Fibroblast of upper back skin (primary cell): ENCODE measurements at regions not wholly inside any gene's neighbourhood (a gene's known extent, or its start where the extent isn't known, plus 50 kb on each side); places are given as distances from the start of the nearest gene placed in this dataset.
"Not testable (repeated sequence)": the region's sequence is repeated elsewhere in the genome, so short reads cannot be mapped to it uniquely, and the experiment has no call there.

Experiments used
- DNase-seq: peaks from one replicate; pipeline ENCODE4 v3.0.0-alpha.2; 2013

- no peak for DNase-seq
Measured at GRCh38 chr5:122602700-122603099, 172.2 kb upstream of the SNX2 start.

DNA sequence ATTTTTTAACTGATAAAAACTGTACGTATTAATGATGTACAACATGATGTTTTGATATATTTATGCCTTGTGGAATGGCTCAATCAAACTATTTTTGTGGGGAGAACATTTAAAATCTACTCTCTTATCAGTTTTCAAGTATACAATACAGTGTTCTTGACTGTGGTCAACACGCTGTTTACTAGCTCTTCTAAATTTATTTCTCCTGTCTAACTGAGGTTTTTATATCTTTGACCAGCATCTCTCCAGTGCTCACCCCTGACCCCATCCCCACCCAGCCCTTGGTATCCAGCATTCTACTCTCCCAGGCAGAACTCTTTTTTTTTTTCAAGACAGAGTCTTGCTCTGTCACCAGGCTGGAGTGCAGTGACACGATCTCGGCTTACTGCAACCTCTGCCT lies 169.6 kb upstream of the SNX2 start:
- DNase-seq: no peak

DNA sequence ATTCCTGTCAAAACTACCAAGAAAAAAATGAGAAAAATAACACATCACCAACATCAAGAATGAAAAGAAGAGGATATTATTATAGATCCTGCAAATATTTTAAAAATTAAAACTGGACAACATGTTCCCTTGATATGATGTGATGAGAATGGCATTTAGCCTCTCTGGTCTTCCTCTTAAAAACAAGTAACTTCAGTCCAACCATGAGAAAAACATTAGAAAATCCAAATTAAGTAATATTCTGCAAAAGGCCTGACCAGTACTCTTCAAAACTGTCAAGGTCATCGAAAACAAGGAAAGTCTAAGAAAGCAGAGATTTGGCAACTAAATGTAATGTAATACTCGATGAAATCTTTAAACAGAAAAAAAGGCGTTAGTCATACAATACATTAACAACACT lies 167.1 kb upstream of the SNX2 start:
- DNase-seq: no peak

- no peak for DNase-seq
Measured at GRCh38 chr5:122608222-122608621, 166.7 kb upstream of the SNX2 start.

DNA sequence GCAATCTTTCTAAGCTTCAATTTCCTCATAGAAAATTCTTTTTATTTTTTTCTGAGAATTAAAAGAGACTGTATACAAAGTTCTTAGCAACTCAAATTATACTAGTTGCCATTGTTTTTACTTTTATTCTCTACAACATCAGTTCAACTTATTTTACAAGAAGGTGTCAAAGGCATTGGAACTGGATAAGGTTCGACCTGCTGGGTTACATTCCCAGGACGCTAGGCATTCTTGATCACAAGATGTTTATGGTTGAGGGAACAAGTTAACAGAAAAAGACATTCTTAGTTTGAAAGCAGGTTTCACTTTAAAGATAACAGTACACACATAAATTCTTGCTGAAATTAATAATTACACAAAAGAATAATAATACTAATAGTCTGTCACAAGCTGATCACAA lies 163.5 kb upstream of the SNX2 start:
- no peak for DNase-seq

GRCh38 chr5:122612901-122613300 lies 162.0 kb upstream of the SNX2 start:
- DNase-seq: no peak

GRCh38 chr5:122615146-122615545 lies 159.7 kb upstream of the SNX2 start:
- DNase-seq: no peak

DNA sequence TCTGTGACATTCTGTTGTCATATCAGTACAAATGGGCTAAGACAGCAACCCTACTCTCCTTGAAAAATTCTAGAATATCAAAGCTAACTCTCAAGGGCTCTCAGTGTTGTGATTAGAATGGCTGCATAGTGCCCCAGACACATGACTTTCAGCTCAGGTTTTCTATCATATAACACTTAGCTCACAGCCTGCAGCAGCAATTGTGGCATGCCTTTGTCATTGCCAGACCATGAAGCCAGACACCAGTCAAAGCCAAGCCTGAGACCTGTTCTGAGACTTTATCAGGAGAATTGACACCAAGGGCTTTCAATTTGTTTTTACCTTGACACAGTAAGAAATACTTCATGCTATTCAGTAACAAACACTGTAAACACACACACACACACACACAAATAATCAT lies 159.0 kb upstream of the SNX2 start:
- DNase-seq: no peak

DNA sequence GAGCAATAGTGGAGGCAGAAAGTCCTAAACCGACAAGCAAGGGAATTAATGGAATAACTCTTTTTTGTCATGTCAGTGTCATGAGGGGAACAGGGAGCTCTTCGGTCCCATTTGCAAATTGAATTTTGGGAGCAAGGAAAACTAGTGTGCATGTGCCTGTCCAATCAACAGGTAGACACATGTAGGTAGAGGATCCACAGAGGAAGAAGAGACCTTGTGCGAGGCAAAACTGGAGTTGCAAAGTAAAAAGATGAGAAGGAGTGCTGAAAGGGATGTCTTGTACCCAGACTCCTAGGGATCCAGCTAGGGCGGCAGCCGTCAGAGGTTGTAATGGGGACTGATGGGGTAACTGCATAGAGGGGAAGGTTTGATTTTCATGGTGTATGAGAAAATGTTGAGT lies 156.8 kb upstream of the SNX2 start:
- DNase-seq: not testable (repeated sequence)

DNA sequence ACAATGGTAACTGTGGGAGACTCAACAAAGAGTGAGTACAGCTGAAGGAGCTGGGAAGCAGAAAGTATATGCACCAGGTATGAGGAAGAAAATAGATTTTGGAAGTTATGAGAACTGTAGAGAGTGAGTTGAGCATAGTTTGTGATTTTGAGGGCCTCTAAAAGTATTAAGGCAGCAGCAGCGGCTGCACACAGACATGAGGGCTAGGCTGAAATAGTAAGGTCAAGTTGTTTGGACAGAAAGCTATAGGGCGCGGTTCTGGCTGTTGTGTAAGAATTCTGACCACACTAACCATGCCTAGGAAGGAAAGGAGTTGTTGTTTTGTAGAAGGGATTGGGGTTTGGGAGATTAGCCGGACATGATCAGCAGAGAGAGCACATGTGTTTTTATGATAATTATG lies 154.1 kb upstream of the SNX2 start:
- DNase-seq: not testable (repeated sequence)

- not testable (repeated sequence) for DNase-seq
Measured at GRCh38 chr5:122628714-122629113, 146.2 kb upstream of the SNX2 start.

- DNase-seq: no peak
Measured at GRCh38 chr5:122629121-122629677, 145.7 kb upstream of the SNX2 start.

GRCh38 chr5:122638581-122638980 lies 136.3 kb upstream of the SNX2 start:
- DNase-seq: no peak

DNA sequence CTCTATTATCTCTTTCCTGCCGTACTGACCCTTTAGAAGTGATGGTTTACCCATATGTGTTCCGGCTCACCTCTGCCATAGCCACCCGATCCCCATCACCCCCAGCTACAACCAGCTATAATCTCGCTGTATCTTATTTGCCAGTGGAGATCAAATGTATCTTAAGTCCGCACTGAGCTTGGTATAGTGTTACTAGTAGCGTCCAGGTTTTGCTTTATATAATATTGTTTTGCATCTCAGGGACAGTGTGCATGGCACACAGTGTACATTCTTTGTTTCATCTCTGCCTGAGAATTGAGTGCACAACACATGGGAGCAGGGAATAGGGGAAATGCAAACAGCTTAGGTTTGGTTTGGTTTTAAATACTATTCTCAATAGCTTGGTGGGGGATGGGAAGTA lies 135.8 kb upstream of the SNX2 start:
- no peak for DNase-seq

DNA sequence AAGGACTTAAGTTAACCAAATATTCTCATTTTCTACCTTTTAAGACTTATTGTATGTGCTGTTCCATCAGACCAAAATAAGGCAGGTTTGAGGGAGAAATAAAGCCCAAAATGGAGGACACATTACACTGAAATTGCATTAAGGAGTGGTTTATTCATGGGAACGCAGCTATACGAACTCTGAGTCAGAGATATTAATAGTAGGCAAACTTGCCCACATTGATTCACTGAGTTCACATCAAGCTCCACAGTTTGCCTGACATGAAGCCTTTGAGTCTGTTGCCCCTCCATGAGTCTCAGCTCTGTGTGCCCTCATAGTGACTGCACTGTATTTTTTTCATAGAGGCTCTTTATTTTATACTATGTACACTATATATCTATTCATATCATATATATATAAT lies 135.0 kb upstream of the SNX2 start:
- peak; percentile 16 for DNase-seq

- DNase-seq: peak; percentile 42
Measured at GRCh38 chr5:122649080-122649479, 125.8 kb upstream of the SNX2 start.

GRCh38 chr5:122653087-122654017 lies 121.5 kb upstream of the SNX2 start:
- DNase-seq: peak; percentile 61

DNA sequence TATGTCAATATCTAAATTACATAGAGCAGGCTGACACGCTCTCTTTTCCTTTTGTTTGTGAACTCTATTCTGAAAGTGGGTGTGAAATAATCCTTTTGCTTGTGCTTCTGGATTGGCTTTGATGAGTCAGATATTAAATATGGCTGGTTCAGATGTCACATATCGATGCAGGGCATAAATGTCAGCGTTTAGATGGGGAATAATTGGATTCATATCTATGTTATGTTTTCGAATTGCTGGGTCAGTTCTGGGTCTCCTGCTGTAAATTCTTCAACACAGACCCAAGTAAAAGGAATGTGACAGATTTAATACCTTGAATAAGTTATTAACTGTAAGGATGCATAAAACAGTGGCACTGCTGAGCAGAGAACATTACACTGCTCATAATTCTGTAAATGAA lies 118.7 kb upstream of the SNX2 start:
- peak; percentile 52 for DNase-seq

DNA sequence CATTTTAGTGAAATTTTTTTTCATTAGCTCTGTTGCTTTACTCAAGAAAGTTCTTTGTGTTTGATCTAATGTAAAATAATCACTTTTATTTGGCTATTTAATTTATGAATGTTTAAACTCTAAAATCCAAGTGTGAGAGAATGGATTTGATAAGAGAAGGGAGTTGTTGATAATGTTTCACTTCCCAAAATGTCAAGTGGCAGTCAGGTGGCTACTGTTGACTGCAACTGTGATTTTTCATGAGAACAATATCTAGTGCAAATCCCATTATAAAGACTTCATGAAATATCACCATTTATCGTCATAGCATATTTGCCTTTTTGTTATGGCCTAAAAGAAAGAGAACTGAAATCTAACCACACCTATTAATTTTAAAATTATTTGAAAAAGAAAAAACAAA lies 118.3 kb upstream of the SNX2 start:
- DNase-seq: no peak

- DNase-seq: no peak
Measured at GRCh38 chr5:122661496-122662180, 113.2 kb upstream of the SNX2 start.

- peak; percentile 49 for DNase-seq
Measured at GRCh38 chr5:122665051-122665450, 109.8 kb upstream of the SNX2 start.

- DNase-seq: no peak
Measured at GRCh38 chr5:122668552-122668951, 106.3 kb upstream of the SNX2 start.

DNA sequence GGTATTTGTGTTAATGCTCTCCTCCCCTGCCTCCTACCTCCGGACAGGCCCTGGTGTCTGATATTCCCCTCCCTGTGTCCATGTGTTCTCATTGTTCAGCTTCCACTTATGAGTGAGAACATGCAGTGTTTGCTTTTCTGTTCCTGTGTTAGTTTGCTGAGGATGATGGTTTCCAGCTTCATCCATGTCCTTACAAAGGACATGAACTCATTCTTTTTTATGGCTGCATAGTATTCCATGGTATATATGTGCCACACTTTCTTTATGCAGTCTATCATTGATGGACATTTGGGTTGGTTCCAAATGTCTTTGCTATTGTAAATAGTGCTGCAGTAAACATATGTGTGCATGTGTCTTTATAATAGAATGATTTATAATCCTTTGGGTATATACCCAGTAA lies 105.2 kb upstream of the SNX2 start:
- not testable (repeated sequence) for DNase-seq

- DNase-seq: peak; percentile 97
Measured at GRCh38 chr5:122673343-122673742, 101.5 kb upstream of the SNX2 start.
